SK-N-SH treated with all-trans-retinoic acid at 6 μM for 48 hours (cell line): ENCODE measurements at regions not wholly inside any gene's neighbourhood (a gene's known extent, or its start where the extent isn't known, plus 50 kb on each side); places are given as distances from the start of the nearest gene placed in this dataset.

Source experiments
- ARNTL ChIP-seq: fragments of 450-650 bp; formaldehyde crosslinking; IDR thresholded peaks from 2 replicates; pipeline ENCODE4 v1.5.0; 2020; ENCODE audit warnings: low read depth, mild to moderate bottlenecking, moderate library complexity, borderline replicate concordance
- GLIS3 ChIP-seq: fragments of 250-450 bp; sonication (Bioruptor Pico); IDR thresholded peaks from 2 replicates; pipeline ENCODE4 v1.5.0; 2020; ENCODE audit warnings: mild to moderate bottlenecking, moderate library complexity
- RARB ChIP-seq: fragments of 250-450 bp; sonication (Bioruptor Pico); IDR thresholded peaks from 2 replicates; pipeline ENCODE4 v1.8.0; 2021; ENCODE audit warnings: mild to moderate bottlenecking, moderate library complexity
- TF ChIP-seq, protein P1 (sequence below): fragments of 250-450 bp; sonication (Bioruptor Pico); IDR thresholded peaks from 2 replicates; pipeline ENCODE4 v1.5.0; 2020; ENCODE audit warnings: mild to moderate bottlenecking, moderate library complexity

DNA sequence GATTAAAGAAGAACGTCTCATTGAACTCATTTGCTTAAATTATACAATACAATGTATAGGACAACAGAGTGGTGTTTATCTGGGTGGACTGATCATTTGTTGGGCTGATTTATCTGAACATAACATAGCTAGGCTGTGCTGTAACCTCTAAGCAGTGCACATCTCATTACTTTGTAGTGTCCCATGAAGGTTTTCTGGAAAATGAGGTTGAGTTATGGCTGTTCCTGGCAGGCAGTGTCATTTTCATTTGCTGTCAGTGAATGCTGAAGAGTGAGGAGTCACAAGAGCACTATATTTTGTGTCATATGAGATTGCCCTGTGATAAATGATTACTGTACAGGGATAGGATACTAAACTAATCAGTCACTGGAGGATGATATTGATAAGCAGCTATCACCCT, 340.2 kb downstream of the HS3ST3B1 start:
- TF ChIP-seq, protein P1, sequence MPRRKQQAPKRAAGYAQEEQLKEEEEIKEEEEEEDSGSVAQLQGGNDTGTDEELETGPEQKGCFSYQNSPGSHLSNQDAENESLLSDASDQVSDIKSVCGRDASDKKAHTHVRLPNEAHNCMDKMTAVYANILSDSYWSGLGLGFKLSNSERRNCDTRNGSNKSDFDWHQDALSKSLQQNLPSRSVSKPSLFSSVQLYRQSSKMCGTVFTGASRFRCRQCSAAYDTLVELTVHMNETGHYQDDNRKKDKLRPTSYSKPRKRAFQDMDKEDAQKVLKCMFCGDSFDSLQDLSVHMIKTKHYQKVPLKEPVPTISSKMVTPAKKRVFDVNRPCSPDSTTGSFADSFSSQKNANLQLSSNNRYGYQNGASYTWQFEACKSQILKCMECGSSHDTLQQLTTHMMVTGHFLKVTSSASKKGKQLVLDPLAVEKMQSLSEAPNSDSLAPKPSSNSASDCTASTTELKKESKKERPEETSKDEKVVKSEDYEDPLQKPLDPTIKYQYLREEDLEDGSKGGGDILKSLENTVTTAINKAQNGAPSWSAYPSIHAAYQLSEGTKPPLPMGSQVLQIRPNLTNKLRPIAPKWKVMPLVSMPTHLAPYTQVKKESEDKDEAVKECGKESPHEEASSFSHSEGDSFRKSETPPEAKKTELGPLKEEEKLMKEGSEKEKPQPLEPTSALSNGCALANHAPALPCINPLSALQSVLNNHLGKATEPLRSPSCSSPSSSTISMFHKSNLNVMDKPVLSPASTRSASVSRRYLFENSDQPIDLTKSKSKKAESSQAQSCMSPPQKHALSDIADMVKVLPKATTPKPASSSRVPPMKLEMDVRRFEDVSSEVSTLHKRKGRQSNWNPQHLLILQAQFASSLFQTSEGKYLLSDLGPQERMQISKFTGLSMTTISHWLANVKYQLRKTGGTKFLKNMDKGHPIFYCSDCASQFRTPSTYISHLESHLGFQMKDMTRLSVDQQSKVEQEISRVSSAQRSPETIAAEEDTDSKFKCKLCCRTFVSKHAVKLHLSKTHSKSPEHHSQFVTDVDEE (CRISPR knock-in tag) = no peak
- no peak for TF ChIP-seq RARB (CRISPR knock-in tag)
- no peak for TF ChIP-seq ARNTL (CRISPR knock-in tag)
- no peak for TF ChIP-seq GLIS3
